ENCODE measurements at regions not wholly inside any gene's neighbourhood (a gene's known extent, or its start where the extent isn't known, plus 50 kb on each side); places are given as distances from the start of the nearest gene placed in this dataset.

GRCh38 chr22:48146426-48146825 lies 1384.0 kb downstream of the TBC1D22A start:
- intact Hi-C loops (cut with DNase I), result no loop called here
- no peak overlapping the region for H3K4me3 ChIP-seq
- 24 to 45% (median 33%) methylated on average over 6 of the region's 6 CpGs for WGBS, 3 donors
- no peak for DNase-seq
- TF ChIP-seq POLR2A (IDR thresholded peaks at IDR 0.05) (no peak), CTCF (IDR thresholded peaks at IDR 0.05) (no peak), EP300 (IDR thresholded peaks at IDR 0.05) (no peak)
- no peaks in the 10 kb centered on the region for H3K9me3 ChIP-seq
- H3K27ac ChIP-seq, result no peak overlapping the region
- H3K36me3 ChIP-seq, result no peaks in the 10 kb centered on the region
- H3K27me3 ChIP-seq, result no peaks in the 10 kb centered on the region
- H3K4me1 ChIP-seq (ENCODE audit: insufficient read depth), result no peaks in the 10 kb centered on the region

DNA sequence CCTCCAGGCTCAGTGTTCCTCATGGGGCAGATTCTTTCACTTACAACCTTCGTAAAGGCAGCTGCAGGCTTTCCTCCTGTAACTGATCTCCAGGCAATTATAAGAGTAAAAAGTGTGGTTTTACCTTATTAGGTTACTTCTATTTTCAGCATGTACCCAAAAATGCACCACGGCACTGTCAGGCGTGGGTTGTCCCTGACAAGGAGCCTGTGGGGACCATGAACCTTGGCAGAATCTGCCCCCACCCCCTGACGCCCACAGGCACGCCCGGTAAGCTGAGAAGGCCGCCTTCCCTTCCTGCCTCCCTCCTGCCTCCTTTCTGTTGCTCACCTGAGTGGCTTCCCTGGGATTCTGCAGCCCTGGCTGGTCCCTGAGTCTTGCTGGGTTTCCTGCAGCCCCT lies 1383.3 kb downstream of the TBC1D22A start:
- DNase-seq, result no peak
- no peaks in the 10 kb centered on the region for H3K36me3 ChIP-seq
- H3K27ac ChIP-seq, result no peak overlapping the region
- TF ChIP-seq EP300 (IDR thresholded peaks at IDR 0.05) (no peak), POLR2A (IDR thresholded peaks at IDR 0.05) (no peak), CTCF (IDR thresholded peaks at IDR 0.05) (no peak)
- 51 to 61% (median 56%) methylated on average over 7 of the region's 7 CpGs for WGBS, 3 donors
- H3K9me3 ChIP-seq, result no peaks in the 10 kb centered on the region
- no peaks in the 10 kb centered on the region for H3K4me1 ChIP-seq (ENCODE audit: insufficient read depth)
- intact Hi-C loops (cut with DNase I), result no loop called here
- H3K4me3 ChIP-seq, result no peak overlapping the region
- H3K27me3 ChIP-seq, result no peaks in the 10 kb centered on the region

GRCh38 chr22:48144318-48144717 lies 1381.9 kb downstream of the TBC1D22A start:
- no peak overlapping the region for H3K4me3 ChIP-seq
- H3K4me1 ChIP-seq (ENCODE audit: insufficient read depth), result no peaks in the 10 kb centered on the region
- WGBS, 3 donors, result 87 to 93% (median 93%) methylated on average over 4 of the region's 4 CpGs
- no peak overlapping the region for H3K27ac ChIP-seq
- intact Hi-C loops (cut with DNase I), result no loop called here
- DNase-seq, result no peak
- TF ChIP-seq EP300 (IDR thresholded peaks at IDR 0.05), result no peak
- no peak for TF ChIP-seq CTCF (IDR thresholded peaks at IDR 0.05)
- no peak for TF ChIP-seq POLR2A (IDR thresholded peaks at IDR 0.05)
- no peaks in the 10 kb centered on the region for H3K36me3 ChIP-seq
- H3K9me3 ChIP-seq, result no peaks in the 10 kb centered on the region
- H3K27me3 ChIP-seq, result no peaks in the 10 kb centered on the region

- no peaks in the 10 kb centered on the region for H3K4me1 ChIP-seq (ENCODE audit: insufficient read depth)
- H3K9me3 ChIP-seq, result no peaks in the 10 kb centered on the region
- no peak overlapping the region for H3K4me3 ChIP-seq
- H3K27ac ChIP-seq, result no peak overlapping the region
- H3K36me3 ChIP-seq, result no peaks in the 10 kb centered on the region
- intact Hi-C loops (cut with DNase I), result no loop called here
- no peak for TF ChIP-seq POLR2A (IDR thresholded peaks at IDR 0.05)
- no peak for TF ChIP-seq EP300 (IDR thresholded peaks at IDR 0.05)
- TF ChIP-seq CTCF (IDR thresholded peaks at IDR 0.05), result no peak
- WGBS, 3 donors, result 87 to 94% (median 91%) methylated on average over 7 of the region's 7 CpGs
- DNase-seq, result no peak
- H3K27me3 ChIP-seq, result no peaks in the 10 kb centered on the region
These were observed 1381.4 kb downstream of the TBC1D22A start for GRCh38 chr22:48143856-48144255.

DNA sequence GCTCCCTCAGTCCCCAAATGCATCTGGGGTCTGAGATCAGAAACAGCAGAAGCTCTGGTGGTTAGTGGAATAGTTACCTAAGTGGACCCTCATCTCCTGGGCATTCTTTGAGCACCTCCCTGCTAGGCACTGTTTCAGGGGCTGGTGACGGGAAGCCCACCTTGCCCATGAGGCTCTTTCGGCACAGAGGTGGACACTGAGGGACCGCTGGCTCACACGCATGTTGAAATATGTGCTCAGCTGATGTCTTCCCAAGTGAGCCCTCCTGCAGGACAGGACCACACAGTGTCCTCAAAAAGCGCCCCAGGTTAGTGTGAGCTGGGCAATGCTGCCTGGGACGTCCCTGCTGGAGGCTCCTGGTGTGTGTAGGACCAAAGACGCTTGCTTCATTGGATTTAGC lies 1379.9 kb downstream of the TBC1D22A start:
- Histone ChIP-seq H3K9me3 (no peaks in the 10 kb centered on the region), H3K4me3 (no peak overlapping the region), H3K36me3 (no peaks in the 10 kb centered on the region), H3K27me3 (no peaks in the 10 kb centered on the region), H3K4me1 (ENCODE audit: insufficient read depth) (no peaks in the 10 kb centered on the region), H3K27ac (no peak overlapping the region)
- 91 to 94% (median 92%) methylated on average over 6 to 7 of the region's 7 CpGs for WGBS, 3 donors
- DNase-seq, result no peak
- intact Hi-C loops (cut with DNase I), result no loop called here
- TF ChIP-seq POLR2A (IDR thresholded peaks at IDR 0.05), result no peak
- TF ChIP-seq CTCF (IDR thresholded peaks at IDR 0.05), result no peak
- TF ChIP-seq EP300 (IDR thresholded peaks at IDR 0.05), result no peak
